Endothelial cell of umbilical vein (primary cell): ENCODE measurements at regions not wholly inside any gene's neighbourhood (a gene's known extent, or its start where the extent isn't known, plus 50 kb on each side); places are given as distances from the start of the nearest gene placed in this dataset.

Experiments used
- CTCF ChIP-seq, 2 donors: IDR thresholded peaks; 1 replicate in 1 of 2; 2 replicates in 1 of 2; pipeline ENCODE4 v1.5.1; 2011; ENCODE audit warnings: low read length in 2 of 2, mild to moderate bottlenecking in 2 of 2, moderate library complexity in 2 of 2, control low read depth in 1 of 2, inconsistent platforms in 1 of 2, low read depth in 1 of 2; ENCODE audit not compliant: insufficient read depth in 1 of 2; ENCODE audit errors: extremely low read depth in 1 of 2
- EZH2 ChIP-seq: IDR thresholded peaks from 2 replicates; pipeline ENCODE4 v1.6.1; 2012; ENCODE audit warnings: borderline replicate concordance, low read depth, mild to moderate bottlenecking, moderate library complexity, low read length, inconsistent platforms; ENCODE audit not compliant: severe bottlenecking
- POLR2A ChIP-seq: IDR thresholded peaks from 2 replicates; pipeline ENCODE4 v1.6.1; 2012; ENCODE audit warnings: low read depth, mild to moderate bottlenecking, control low read depth, low read length

- TF ChIP-seq CTCF (IDR thresholded peaks at IDR 0.05; ENCODE audit: extremely low read depth in 1 of 2, insufficient read depth in 1 of 2, low read depth in 1 of 2, low read length in 2 of 2) = no peak
- no peak for TF ChIP-seq POLR2A
- no peak for TF ChIP-seq EZH2
These were observed 93.5 kb upstream of the ANO1 start for GRCh38 chr11:69984457-69985261.
